Fibroblast of pulmonary artery (primary cell): ENCODE measurements at regions not wholly inside any gene's neighbourhood (a gene's known extent, or its start where the extent isn't known, plus 50 kb on each side); places are given as distances from the start of the nearest gene placed in this dataset.

Experiments
- DNase-seq: peaks from one replicate; pipeline ENCODE4 v3.0.0-alpha.2; 2010; ENCODE audit warnings: low read depth
- H3K4me3 ChIP-seq: replicated peaks from 2 replicates; pipeline ENCODE4 v1.5.1; 2011; ENCODE audit warnings: low read depth, mild to moderate bottlenecking, control low read depth, low read length, moderate library complexity
- TF ChIP-seq, protein P1 (sequence below): IDR thresholded peaks from 2 replicates; pipeline ENCODE4 v1.5.1; 2011; ENCODE audit warnings: mild to moderate bottlenecking, control low read depth, low read length, inconsistent platforms; ENCODE audit errors: missing control alignments

DNA sequence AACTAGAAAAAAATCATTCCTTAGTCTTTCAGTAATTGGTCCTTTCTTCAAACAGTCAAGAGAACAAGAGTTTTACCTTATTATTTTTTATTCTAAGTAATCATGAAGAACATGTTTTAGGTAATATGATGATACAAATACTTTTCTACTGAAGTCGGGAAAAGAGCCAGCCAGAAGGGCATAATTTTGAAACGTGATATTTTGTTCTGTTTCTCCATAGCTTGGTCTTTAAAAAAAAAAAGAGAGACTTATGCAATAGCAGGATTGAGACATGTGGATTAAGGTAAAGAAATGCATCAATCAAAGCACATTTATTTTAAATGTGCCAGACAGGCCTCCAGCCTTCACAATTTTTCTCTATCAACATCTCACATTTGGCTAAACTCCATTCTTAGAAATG lies 1016.8 kb downstream of the CNTNAP5 start:
- H3K4me3 ChIP-seq: no peak overlapping the region
- no peak for DNase-seq
- TF ChIP-seq, protein P1, sequence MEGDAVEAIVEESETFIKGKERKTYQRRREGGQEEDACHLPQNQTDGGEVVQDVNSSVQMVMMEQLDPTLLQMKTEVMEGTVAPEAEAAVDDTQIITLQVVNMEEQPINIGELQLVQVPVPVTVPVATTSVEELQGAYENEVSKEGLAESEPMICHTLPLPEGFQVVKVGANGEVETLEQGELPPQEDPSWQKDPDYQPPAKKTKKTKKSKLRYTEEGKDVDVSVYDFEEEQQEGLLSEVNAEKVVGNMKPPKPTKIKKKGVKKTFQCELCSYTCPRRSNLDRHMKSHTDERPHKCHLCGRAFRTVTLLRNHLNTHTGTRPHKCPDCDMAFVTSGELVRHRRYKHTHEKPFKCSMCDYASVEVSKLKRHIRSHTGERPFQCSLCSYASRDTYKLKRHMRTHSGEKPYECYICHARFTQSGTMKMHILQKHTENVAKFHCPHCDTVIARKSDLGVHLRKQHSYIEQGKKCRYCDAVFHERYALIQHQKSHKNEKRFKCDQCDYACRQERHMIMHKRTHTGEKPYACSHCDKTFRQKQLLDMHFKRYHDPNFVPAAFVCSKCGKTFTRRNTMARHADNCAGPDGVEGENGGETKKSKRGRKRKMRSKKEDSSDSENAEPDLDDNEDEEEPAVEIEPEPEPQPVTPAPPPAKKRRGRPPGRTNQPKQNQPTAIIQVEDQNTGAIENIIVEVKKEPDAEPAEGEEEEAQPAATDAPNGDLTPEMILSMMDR: no peak

DNA sequence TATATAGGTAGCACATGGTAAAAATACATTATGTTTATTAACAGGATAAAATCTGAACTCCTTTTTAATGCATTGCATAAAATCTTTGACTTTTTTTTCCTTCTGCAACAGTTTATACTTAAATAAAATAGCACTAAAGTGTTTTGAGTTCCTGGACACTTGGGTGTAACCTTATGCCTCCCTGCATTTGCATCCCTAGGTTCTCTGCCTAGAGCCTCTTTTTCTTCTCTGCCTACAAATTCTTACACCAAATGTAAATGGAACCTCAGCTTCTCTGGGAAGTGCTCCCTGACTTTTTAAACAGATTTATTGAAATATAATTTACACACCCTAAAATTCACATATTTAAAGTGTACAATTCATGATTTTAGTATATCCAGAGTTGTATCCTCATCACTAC lies 1017.6 kb downstream of the CNTNAP5 start:
- TF ChIP-seq, protein P1: no peak
- H3K4me3 ChIP-seq: no peak overlapping the region
- no peak for DNase-seq

DNA sequence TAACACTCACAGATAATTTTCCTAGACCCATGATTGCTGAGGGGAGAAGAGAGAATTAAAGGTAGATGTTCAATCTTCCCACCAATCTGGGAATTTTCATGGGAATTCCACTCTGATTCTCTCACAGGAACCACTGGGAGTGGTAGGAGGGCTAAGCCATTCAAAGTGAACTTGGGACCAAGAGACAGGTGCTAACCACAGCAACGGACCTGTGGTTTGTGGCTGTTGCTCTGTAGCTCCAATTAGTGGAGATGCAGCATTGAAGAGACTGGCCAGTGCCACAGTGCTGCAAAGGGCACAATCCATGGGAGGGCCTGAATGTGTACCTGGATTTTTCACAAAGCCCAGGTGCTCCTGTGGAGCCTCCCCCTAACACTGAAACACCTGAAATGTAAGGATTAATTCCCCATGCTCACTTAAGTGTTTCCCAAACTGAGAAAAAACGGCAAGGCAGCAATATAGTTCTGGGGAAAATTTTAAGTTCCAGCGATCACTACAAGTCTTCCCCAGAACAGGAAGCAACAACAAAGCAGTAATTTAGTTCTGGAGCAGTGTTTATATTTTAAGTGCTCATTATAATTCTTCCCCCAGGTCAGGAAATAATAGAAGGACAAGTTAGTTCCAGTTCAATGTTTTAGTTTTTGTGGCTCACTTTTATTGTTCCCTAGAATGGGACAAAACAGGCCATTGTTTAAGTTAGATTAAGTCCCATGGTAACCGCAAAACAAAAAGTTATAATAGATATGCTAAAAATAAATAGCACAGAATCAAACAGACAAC lies 1045.8 kb downstream of the CNTNAP5 start:
- TF ChIP-seq, protein P1: no peak
- no peak for DNase-seq
- no peak overlapping the region for H3K4me3 ChIP-seq

DNA sequence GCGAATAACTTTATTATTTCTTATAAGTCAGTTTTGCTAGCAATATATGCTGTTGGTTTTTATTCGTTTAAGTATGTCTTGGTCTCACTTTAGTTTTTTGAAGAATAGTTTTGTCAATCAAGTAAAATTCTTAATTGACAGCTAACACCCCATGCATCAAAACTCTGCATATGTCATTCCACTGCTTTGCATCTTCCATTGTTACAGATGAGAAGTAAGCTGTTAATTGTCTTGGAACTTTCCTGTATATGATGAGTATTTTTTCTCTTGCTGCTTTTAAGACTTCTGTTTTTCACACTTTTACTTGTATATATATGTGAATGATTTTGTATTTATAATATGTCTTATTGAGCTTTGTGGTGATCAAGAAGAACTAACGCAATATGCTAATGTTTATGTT lies 1048.4 kb downstream of the CNTNAP5 start:
- DNase-seq: no peak
- TF ChIP-seq, protein P1: no peak
- no peak overlapping the region for H3K4me3 ChIP-seq

DNA sequence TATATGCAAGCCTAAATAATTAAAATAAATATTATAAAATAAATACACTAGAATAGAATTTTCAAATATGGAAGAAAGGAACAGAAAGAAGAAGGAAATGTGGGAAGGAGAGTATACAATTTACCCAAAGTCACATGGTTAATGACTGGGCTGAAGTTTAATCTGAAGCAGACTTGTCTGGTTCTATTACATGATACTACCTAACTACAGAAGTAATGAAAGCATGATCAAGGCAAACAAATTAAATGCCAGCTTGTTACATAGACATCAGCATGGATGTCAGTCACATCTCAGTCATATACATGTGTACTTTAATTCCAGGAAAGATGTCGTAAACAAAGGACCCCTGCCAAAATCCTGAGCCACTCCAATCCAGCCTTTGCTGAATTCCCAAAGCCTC lies 1060.8 kb downstream of the CNTNAP5 start:
- DNase-seq: no peak
- TF ChIP-seq, protein P1: no peak
- H3K4me3 ChIP-seq: no peak overlapping the region

DNA sequence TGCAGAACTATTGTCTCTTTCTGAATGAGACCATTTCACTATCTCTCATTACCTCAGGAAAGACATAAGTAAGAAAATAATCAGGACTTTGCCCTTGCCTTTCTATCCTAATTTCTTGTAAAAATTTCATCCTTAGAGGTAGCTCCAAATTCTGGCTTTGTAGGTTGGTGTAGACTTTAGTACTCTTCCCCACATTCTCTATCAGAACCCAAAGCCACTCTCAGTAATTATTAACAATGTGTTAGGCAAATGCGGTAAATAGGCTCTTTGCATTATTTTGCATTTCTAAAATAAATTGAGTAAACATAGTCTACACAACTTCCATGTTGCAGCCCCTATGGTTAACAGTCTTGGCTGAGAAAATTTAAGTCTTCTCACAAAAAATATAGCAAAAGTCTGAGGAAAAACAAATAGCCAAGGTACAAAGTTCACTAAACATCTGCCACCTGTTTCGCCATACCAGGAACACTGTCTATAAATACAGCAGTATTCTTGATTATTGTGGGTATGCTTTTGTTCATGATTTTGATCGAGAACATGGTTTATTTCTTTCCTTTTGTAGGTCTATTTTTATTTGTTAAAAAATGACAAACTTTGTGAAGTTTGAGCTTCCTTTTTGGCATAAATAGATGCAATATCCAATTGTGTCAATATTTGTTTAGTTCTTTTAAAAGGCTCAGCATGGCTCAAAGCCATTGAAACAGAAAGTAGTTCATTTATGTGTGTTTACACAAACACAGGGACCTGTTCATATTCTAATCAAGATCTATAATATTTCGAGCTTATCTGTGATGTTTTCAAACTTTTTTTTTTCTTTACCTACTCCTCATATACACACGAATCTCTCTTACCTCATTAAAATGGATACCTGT lies 1061.5 kb downstream of the CNTNAP5 start:
- no peak overlapping the region for H3K4me3 ChIP-seq
- DNase-seq: no peak
- TF ChIP-seq, protein P1: no peak
